ENCODE measurements at regions not wholly inside any gene's neighbourhood (a gene's known extent, or its start where the extent isn't known, plus 50 kb on each side); places are given as distances from the start of the nearest gene placed in this dataset.

- DNase-seq = no peak
Measured at GRCh38 chr2:187943772-187944369, 347.8 kb upstream of the GULP1 start.

GRCh38 chr2:187949859-187950258 is 341.8 kb upstream of the GULP1 start:
- no peak for DNase-seq

- DNase-seq = no peak
Measured at GRCh38 chr2:187951470-187952218, 340.0 kb upstream of the GULP1 start.

- DNase-seq = no peak
Measured at GRCh38 chr2:187956906-187957534, 334.7 kb upstream of the GULP1 start.

- no peak for DNase-seq
Measured at GRCh38 chr2:187959821-187960220, 331.9 kb upstream of the GULP1 start.

GRCh38 chr2:187962538-187962937 is 329.1 kb upstream of the GULP1 start:
- DNase-seq = no peak

GRCh38 chr2:187964746-187965145 is 326.9 kb upstream of the GULP1 start:
- DNase-seq = no peak

GRCh38 chr2:187966924-187967323 is 324.8 kb upstream of the GULP1 start:
- DNase-seq = no peak

GRCh38 chr2:187971893-187972292 is 319.8 kb upstream of the GULP1 start:
- no peak for DNase-seq

- DNase-seq = no peak
Measured at GRCh38 chr2:187976259-187976985, 315.3 kb upstream of the GULP1 start.

GRCh38 chr2:187976986-187977333 is 314.7 kb upstream of the GULP1 start:
- no peak for DNase-seq

GRCh38 chr2:187978356-187978755 is 313.3 kb upstream of the GULP1 start:
- no peak for DNase-seq

- no peak for DNase-seq
Measured at GRCh38 chr2:187982668-187983067, 309.0 kb upstream of the GULP1 start.

GRCh38 chr2:187985195-187985594 is 306.5 kb upstream of the GULP1 start:
- no peak for DNase-seq

GRCh38 chr2:187985923-187986322 is 305.8 kb upstream of the GULP1 start:
- DNase-seq = no peak

- no peak for DNase-seq
Measured at GRCh38 chr2:187986390-187987105, 305.1 kb upstream of the GULP1 start.

GRCh38 chr2:187988348-187988747 is 303.3 kb upstream of the GULP1 start:
- DNase-seq = no peak

- DNase-seq = no peak
Measured at GRCh38 chr2:187989925-187990623, 301.6 kb upstream of the GULP1 start.

- no peak for DNase-seq
Measured at GRCh38 chr2:187991389-187991788, 300.3 kb upstream of the GULP1 start.

- peak; percentile 62 for DNase-seq
Measured at GRCh38 chr2:187994464-187995331, 297.0 kb upstream of the GULP1 start.

- no peak for DNase-seq
Measured at GRCh38 chr2:187995556-187995955, 296.1 kb upstream of the GULP1 start.
